GM18508 (cell line): ENCODE measurements at regions not wholly inside any gene's neighbourhood (a gene's known extent, or its start where the extent isn't known, plus 50 kb on each side); places are given as distances from the start of the nearest gene placed in this dataset.

Source experiments
- ATAC-seq: cut with Tn5 transposase; IDR thresholded peaks from one replicate; pipeline ENCODE4 v1.9.1; 2021; ENCODE audit warnings: moderate number of reproducible peaks; ENCODE audit not compliant: insufficient read depth, unreplicated experiment

DNA sequence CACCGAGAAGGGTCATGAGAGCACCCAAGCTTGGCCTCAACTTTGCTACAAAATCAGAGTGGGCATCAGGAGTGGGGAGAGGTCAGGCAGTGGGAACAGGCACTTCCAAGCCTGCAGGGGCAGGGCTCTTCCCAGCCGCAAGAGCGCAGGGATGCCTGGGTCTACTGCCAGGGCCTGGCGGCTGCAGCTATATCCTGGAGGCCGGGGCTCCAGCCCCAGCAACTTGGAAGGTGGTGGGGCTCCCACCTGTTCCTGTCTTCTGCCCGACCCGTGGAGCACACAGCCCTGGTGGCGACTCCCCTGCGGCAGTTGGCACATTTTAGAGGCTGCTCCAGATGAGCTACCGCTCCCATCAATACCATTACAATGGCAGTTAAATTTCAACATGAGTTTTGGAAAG, 607.0 kb downstream of the TRAM1L1 start:
- no peak for ATAC-seq

GRCh38 chr4:116469582-116469981, 615.8 kb downstream of the TRAM1L1 start:
- peak; percentile 43 for ATAC-seq

DNA sequence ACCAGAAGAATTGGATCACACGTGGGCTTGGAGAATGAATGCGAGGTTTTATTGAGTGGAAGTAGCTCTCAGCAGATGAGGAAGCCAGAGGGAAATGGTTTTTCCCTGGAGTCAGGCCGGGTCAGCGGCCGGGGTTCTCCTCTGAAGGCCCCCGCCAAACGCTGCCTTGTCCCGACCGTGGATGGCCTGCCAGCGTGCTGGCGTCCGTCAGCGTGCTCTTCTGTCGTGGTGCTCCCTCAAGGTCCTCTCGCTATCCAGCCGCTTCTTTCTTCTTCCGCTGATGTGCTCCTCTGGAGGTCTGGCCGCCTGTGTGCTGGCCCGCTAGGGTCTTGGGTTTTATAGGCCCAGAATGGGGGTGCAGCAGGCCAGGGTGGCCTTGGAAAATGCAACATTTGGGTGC, 632.2 kb downstream of the TRAM1L1 start:
- no peak for ATAC-seq

DNA sequence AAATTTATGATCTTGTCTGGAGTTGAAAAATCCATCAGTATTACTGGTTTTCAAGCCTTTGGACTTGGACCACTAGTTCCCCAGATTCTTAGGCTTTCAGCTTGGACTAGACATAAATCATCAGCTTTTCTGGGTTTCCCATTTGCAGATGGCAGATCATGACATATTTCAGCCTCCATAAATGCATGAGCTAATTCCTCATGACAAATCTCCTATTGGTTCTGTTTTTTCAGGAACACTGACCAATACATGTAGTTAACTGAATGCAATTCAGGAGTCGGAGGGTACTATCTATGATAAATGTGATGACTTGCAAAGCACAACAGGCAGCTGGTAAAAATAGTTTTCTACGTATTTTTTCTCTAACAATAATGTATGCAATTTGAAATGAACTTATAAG, 635.6 kb downstream of the TRAM1L1 start:
- ATAC-seq: no peak

DNA sequence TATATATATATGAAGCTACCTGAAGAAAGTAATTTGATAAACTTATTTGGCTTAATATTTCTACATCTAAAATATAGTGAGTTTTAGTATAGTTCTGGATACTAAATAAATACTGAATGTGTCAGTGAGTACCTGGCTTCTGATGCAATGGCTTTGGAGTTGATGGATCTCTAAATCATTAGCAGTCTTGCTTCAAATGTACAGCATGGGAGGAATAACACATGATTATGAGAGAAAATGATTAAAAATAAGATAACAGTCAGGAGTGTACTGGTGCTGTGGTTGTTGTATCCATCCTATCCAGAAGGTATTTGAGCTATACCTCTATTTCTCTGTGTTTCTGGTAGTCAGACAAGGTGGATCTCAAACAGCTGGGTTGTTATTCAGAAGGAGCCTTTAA, 641.3 kb downstream of the TRAM1L1 start:
- ATAC-seq: no peak

- no peak for ATAC-seq
These were observed 646.2 kb downstream of the TRAM1L1 start for GRCh38 chr4:116438981-116439729.

- no peak for ATAC-seq
These were observed 647.0 kb downstream of the TRAM1L1 start for GRCh38 chr4:116438417-116438816.

GRCh38 chr4:116427666-116428065, 657.7 kb downstream of the TRAM1L1 start:
- no peak for ATAC-seq

DNA sequence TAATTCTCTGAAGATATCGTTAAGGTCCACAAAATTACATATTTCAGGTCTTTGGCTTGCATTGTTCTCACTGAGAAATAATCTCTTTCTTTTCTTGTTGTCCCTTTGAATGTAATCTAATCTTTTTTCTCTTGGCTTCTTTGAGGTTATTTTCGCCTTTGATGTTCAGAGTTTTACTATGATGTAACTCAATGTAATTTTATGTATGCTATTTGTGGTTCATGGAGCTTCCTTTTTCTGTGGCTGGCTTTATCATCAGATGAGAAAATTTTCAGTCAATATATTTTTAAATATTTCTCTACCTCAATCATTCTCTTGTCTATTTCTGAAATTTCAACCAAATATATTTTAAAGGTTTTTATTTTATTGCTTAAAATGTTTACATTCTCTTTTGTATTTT, 672.2 kb downstream of the TRAM1L1 start:
- ATAC-seq: no peak

GRCh38 chr4:116401293-116401692, 684.1 kb downstream of the TRAM1L1 start:
- ATAC-seq: no peak

DNA sequence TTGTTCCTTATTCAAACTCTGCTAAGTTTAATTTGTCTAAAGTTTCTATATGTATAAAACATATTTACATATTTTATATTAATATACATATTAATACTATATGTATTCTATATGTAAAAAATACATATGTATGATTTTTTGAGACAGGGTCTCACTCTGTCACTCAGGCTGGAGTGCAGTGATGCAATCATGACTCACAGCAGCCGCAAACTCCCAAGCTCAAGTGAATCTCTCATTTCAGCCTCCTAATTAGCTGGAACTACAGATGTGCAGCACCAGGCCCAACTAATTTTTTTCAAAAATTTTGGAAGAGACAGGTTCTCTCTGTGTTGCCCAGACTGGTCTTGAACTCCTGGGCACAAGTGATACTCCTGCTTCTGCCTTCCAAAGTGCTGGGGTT, 684.9 kb downstream of the TRAM1L1 start:
- no peak for ATAC-seq

GRCh38 chr4:116397714-116398113, 687.7 kb downstream of the TRAM1L1 start:
- no peak for ATAC-seq

DNA sequence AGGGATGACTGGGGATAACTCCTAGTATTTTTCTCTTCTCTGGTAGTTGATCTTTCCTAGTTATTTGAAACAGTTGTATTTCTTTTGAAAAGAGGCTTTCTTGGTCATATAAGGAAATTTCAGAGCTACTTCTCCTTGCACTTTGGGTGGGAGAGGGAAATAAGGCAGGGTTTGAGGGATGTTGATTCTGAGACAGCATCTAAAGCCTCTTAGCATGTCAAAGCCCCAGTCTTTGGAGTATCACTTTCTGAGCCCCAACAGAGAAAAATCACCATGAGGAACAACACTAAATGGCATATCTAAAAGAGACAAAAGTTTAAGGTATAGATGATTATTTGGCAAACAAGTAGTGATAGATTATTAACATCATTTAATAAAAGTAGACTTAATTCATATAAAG, 688.1 kb downstream of the TRAM1L1 start:
- ATAC-seq: no peak

DNA sequence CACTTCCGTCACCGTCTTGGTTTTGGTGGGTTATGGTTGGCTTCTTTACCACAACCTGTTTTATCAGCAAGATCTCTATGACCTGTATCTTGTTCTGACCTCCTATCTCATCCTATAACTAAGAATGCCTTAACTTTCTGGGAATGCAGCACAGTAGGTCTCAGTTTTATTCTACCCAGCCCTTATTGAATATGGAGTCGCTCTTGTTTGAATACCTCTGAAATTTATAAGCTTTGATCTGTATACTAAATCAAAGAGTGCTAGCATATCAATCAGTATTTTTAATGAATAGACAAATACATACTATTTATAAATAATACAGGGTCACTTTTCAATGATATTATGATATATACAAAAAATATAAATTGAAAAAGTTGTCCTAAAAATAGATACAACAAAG, 690.0 kb downstream of the TRAM1L1 start:
- no peak for ATAC-seq

DNA sequence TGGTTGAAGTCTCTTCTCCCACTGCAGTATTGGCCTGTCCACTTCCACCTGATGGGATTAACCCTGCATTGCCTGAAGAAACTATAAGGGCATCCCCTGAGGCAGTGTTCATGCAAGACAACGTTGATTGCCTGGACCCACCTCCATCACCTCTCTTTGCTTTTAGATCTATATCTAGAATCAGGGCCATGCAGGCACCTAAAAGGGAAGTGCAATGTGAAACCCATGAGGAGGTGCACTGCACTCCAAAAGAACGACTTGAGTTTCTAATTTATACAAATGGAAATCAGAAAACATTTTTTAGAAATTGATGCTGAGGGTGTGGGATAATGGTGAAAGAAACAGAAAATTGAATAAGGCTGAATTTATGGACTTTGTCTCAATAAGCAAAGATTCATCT, 694.4 kb downstream of the TRAM1L1 start:
- ATAC-seq: no peak

GRCh38 chr4:116389139-116389538, 696.2 kb downstream of the TRAM1L1 start:
- no peak for ATAC-seq

- ATAC-seq: no peak
These were observed 697.4 kb downstream of the TRAM1L1 start for GRCh38 chr4:116387937-116388474.

- ATAC-seq: no peak
These were observed 698.5 kb downstream of the TRAM1L1 start for GRCh38 chr4:116386856-116387255.

GRCh38 chr4:116385583-116385982, 699.8 kb downstream of the TRAM1L1 start:
- ATAC-seq: no peak

DNA sequence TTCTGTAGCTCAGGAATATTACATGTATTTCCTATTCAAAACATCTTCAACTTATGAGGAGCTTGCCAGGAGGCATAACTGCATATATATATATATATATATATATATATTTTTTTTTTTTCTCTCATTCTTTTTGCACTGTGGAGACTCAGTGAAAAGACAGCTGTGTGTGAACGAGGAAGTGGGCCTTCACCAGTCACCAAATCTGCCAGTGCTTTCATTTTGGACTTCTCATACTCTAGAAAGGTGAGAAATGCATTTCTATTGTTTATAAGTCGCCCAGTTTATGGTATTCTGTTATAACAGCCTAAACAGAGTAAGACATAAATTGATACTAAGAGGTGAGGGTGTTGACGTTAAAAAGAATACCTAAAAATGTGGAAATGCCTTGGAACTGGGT, 710.6 kb downstream of the TRAM1L1 start:
- no peak for ATAC-seq

DNA sequence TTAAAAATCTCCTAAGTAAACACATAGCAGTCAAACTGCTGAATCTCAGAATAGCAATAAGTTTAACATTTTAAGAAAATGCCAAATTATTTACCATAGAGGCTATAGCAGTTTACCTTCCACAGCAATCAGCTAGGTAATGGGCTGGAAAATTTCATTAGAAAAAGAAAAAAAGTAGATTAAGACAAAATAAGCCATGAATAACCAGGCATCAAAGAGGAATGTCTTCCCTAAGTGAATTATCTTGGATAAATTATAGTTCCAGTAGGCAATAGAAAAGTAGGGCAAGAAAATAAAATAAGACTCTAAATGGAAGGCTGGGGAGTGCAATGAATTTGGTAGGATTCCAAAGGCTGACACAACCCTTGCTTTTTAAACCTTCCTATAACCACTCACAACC, 722.8 kb downstream of the TRAM1L1 start:
- no peak for ATAC-seq

GRCh38 chr4:116361790-116362189, 723.6 kb downstream of the TRAM1L1 start:
- no peak for ATAC-seq
